H1 (cell line): ENCODE measurements at regions not wholly inside any gene's neighbourhood (a gene's known extent, or its start where the extent isn't known, plus 50 kb on each side); places are given as distances from the start of the nearest gene placed in this dataset.

Experiments used
- FOSL1 ChIP-seq: IDR thresholded peaks from 2 replicates; pipeline ENCODE4 v1.6.1; 2011; ENCODE audit warnings: mild to moderate bottlenecking, low read depth, low read length, moderate library complexity; ENCODE audit not compliant: insufficient read depth
- TF ChIP-seq, protein P1 (sequence below): IDR thresholded peaks from 2 replicates; pipeline ENCODE4 v1.6.1; 2012; ENCODE audit warnings: inconsistent platforms
- TF ChIP-seq, protein P2 (sequence below), 3 experiments: IDR thresholded peaks; 1 replicate in 2 of 3; 2 replicates in 1 of 3; pipeline versions ENCODE4 v1.5.1 to v1.6.1; 2011; ENCODE audit warnings: low read length in 3 of 3, mild to moderate bottlenecking in 3 of 3, inconsistent platforms in 2 of 3, low read depth in 1 of 3, moderate library complexity in 1 of 3; ENCODE audit not compliant: insufficient read depth in 1 of 3; ENCODE audit errors: control extremely low read depth in 1 of 3

GRCh38 chr2:132279930-132280615 lies 118.3 kb upstream of the ANKRD30BL start:
- TF ChIP-seq, protein P1, sequence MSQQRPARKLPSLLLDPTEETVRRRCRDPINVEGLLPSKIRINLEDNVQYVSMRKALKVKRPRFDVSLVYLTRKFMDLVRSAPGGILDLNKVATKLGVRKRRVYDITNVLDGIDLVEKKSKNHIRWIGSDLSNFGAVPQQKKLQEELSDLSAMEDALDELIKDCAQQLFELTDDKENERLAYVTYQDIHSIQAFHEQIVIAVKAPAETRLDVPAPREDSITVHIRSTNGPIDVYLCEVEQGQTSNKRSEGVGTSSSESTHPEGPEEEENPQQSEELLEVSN, result no peak
- TF ChIP-seq, protein P2, sequence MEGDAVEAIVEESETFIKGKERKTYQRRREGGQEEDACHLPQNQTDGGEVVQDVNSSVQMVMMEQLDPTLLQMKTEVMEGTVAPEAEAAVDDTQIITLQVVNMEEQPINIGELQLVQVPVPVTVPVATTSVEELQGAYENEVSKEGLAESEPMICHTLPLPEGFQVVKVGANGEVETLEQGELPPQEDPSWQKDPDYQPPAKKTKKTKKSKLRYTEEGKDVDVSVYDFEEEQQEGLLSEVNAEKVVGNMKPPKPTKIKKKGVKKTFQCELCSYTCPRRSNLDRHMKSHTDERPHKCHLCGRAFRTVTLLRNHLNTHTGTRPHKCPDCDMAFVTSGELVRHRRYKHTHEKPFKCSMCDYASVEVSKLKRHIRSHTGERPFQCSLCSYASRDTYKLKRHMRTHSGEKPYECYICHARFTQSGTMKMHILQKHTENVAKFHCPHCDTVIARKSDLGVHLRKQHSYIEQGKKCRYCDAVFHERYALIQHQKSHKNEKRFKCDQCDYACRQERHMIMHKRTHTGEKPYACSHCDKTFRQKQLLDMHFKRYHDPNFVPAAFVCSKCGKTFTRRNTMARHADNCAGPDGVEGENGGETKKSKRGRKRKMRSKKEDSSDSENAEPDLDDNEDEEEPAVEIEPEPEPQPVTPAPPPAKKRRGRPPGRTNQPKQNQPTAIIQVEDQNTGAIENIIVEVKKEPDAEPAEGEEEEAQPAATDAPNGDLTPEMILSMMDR (IDR thresholded peaks at IDR 0.05; ENCODE audit: control extremely low read depth in 1 of 3, insufficient read depth in 1 of 3, low read depth in 1 of 3, low read length in 3 of 3), result no peak
- TF ChIP-seq FOSL1, result no peak
